Transverse colon (tissue), 3 donors: ENCODE measurements at regions not wholly inside any gene's neighbourhood (a gene's known extent, or its start where the extent isn't known, plus 50 kb on each side); places are given as distances from the start of the nearest gene placed in this dataset.

Experiments used
- CTCF ChIP-seq, 5 experiments: fragments of 200-600 bp in 3 of 5; fragments of 450-650 bp in 2 of 5; sonication (generic) in 3 of 5; IDR thresholded peaks; 1 replicate in 2 of 5; 2 replicates in 3 of 5; pipeline ENCODE4 v1.5.1; 2016 to 2017; ENCODE audit warnings: antibody characterized with exemption in 5 of 5, inconsistent platforms in 3 of 5, mild to moderate bottlenecking in 2 of 5, moderate library complexity in 1 of 5
- POLR2A ChIP-seq: fragments of 450-650 bp; IDR thresholded peaks from one replicate; pipeline ENCODE4 v1.6.1; 2016; ENCODE audit warnings: antibody characterized with exemption, mild to moderate bottlenecking, moderate library complexity

- TF ChIP-seq POLR2A (no peak), CTCF (IDR thresholded peaks at IDR 0.05) (no peak)
Observed at GRCh38 chr1:219526074-219526473, 86.8 kb downstream of the ZC3H11B start.
